ENCODE measurements at regions not wholly inside any gene's neighbourhood (a gene's known extent, or its start where the extent isn't known, plus 50 kb on each side); places are given as distances from the start of the nearest gene placed in this dataset.

- no peaks in the 10 kb centered on the region for H3K36me3 ChIP-seq (ENCODE audit: insufficient read depth, low read length)
- H3K4me3 ChIP-seq (ENCODE audit: low read length): no peak overlapping the region
- H3K9me3 ChIP-seq (ENCODE audit: insufficient read depth, low read depth, low read length): no peaks in the 10 kb centered on the region
- peaks cover 5% of the 10 kb centered on the region; the same call in 1 of the 2 replicates for H3K4me1 ChIP-seq (ENCODE audit: insufficient read depth, low read length)
- H3K9ac ChIP-seq (ENCODE audit: low read depth, low read length): no peak overlapping the region
- no peak overlapping the region for H3K27ac ChIP-seq (ENCODE audit: low read depth, low read length)
- 87% methylated on average over 3 of the region's 3 CpGs for WGBS
- no peaks in the 10 kb centered on the region for H3K27me3 ChIP-seq (ENCODE audit: insufficient read depth, low read length)
Observed at GRCh38 chr16:80350061-80350460, 190.7 kb upstream of the DYNLRB2 start.

GRCh38 chr16:80347900-80348299, 192.9 kb upstream of the DYNLRB2 start:
- Histone ChIP-seq H3K27me3 (ENCODE audit: insufficient read depth, low read length) (no peaks in the 10 kb centered on the region), H3K36me3 (ENCODE audit: insufficient read depth, low read length) (no peaks in the 10 kb centered on the region), H3K9me3 (ENCODE audit: insufficient read depth, low read depth, low read length) (no peaks in the 10 kb centered on the region), H3K27ac (ENCODE audit: low read depth, low read length) (no peak overlapping the region), H3K4me1 (ENCODE audit: insufficient read depth, low read length) (peaks cover 5% of the 10 kb centered on the region; the same call in 1 of the 2 replicates), H3K4me3 (ENCODE audit: low read length) (no peak overlapping the region), H3K9ac (ENCODE audit: low read depth, low read length) (no peak overlapping the region)
- WGBS: 87% methylated on average over 3 of the region's 3 CpGs

- Histone ChIP-seq H3K36me3 (ENCODE audit: insufficient read depth, low read length) (no peaks in the 10 kb centered on the region), H3K4me1 (ENCODE audit: insufficient read depth, low read length) (peaks cover 5% of the 10 kb centered on the region; the same call in 1 of the 2 replicates), H3K27me3 (ENCODE audit: insufficient read depth, low read length) (no peaks in the 10 kb centered on the region), H3K9me3 (ENCODE audit: insufficient read depth, low read depth, low read length) (no peaks in the 10 kb centered on the region), H3K27ac (ENCODE audit: low read depth, low read length) (no peak overlapping the region), H3K4me3 (ENCODE audit: low read length) (no peak overlapping the region), H3K9ac (ENCODE audit: low read depth, low read length) (no peak overlapping the region)
- 92% methylated on average over 3 of the region's 3 CpGs for WGBS
Observed at GRCh38 chr16:80347002-80347401, 193.8 kb upstream of the DYNLRB2 start.

- peaks cover 5% of the 10 kb centered on the region; the same call in 1 of the 2 replicates for H3K4me1 ChIP-seq (ENCODE audit: insufficient read depth, low read length)
- no peak overlapping the region for H3K9ac ChIP-seq (ENCODE audit: low read depth, low read length)
- no peaks in the 10 kb centered on the region for H3K9me3 ChIP-seq (ENCODE audit: insufficient read depth, low read depth, low read length)
- no peaks in the 10 kb centered on the region for H3K27me3 ChIP-seq (ENCODE audit: insufficient read depth, low read length)
- no peak overlapping the region for H3K4me3 ChIP-seq (ENCODE audit: low read length)
- H3K36me3 ChIP-seq (ENCODE audit: insufficient read depth, low read length): no peaks in the 10 kb centered on the region
- H3K27ac ChIP-seq (ENCODE audit: low read depth, low read length): no peak overlapping the region
- 79% methylated on average over 6 of the region's 6 CpGs for WGBS
Observed at GRCh38 chr16:80346111-80346632, 194.6 kb upstream of the DYNLRB2 start.

- Histone ChIP-seq H3K9ac (ENCODE audit: low read depth, low read length) (no peak overlapping the region), H3K36me3 (ENCODE audit: insufficient read depth, low read length) (no peaks in the 10 kb centered on the region), H3K4me1 (ENCODE audit: insufficient read depth, low read length) (peaks cover 5% of the 10 kb centered on the region; the same call in 1 of the 2 replicates), H3K9me3 (ENCODE audit: insufficient read depth, low read depth, low read length) (no peaks in the 10 kb centered on the region), H3K27me3 (ENCODE audit: insufficient read depth, low read length) (no peaks in the 10 kb centered on the region), H3K27ac (ENCODE audit: low read depth, low read length) (no peak overlapping the region), H3K4me3 (ENCODE audit: low read length) (no peak overlapping the region)
- 86% methylated on average over 3 of the region's 3 CpGs for WGBS
Observed at GRCh38 chr16:80345701-80346100, 195.1 kb upstream of the DYNLRB2 start.

GRCh38 chr16:80344570-80344969, 196.2 kb upstream of the DYNLRB2 start:
- no peak overlapping the region for H3K27ac ChIP-seq (ENCODE audit: low read depth, low read length)
- no peaks in the 10 kb centered on the region for H3K27me3 ChIP-seq (ENCODE audit: insufficient read depth, low read length)
- no peak overlapping the region for H3K4me3 ChIP-seq (ENCODE audit: low read length)
- H3K9ac ChIP-seq (ENCODE audit: low read depth, low read length): no peak overlapping the region
- WGBS: 91% methylated on average over 2 of the region's 2 CpGs
- H3K4me1 ChIP-seq (ENCODE audit: insufficient read depth, low read length): peaks cover 5% of the 10 kb centered on the region; the same call in 1 of the 2 replicates
- no peaks in the 10 kb centered on the region for H3K9me3 ChIP-seq (ENCODE audit: insufficient read depth, low read depth, low read length)
- no peaks in the 10 kb centered on the region for H3K36me3 ChIP-seq (ENCODE audit: insufficient read depth, low read length)

- Histone ChIP-seq H3K9me3 (ENCODE audit: insufficient read depth, low read depth, low read length) (no peaks in the 10 kb centered on the region), H3K4me1 (ENCODE audit: insufficient read depth, low read length) (peaks cover 5% of the 10 kb centered on the region; the same call in 1 of the 2 replicates), H3K27ac (ENCODE audit: low read depth, low read length) (no peak overlapping the region), H3K9ac (ENCODE audit: low read depth, low read length) (no peak overlapping the region), H3K36me3 (ENCODE audit: insufficient read depth, low read length) (no peaks in the 10 kb centered on the region), H3K4me3 (ENCODE audit: low read length) (no peak overlapping the region), H3K27me3 (ENCODE audit: insufficient read depth, low read length) (no peaks in the 10 kb centered on the region)
- WGBS: 38% methylated on average over 1 of the region's 3 CpGs
Observed at GRCh38 chr16:80341263-80341662, 199.5 kb upstream of the DYNLRB2 start.

- Histone ChIP-seq H3K4me3 (ENCODE audit: low read length) (no peak overlapping the region), H3K27me3 (ENCODE audit: insufficient read depth, low read length) (no peaks in the 10 kb centered on the region), H3K36me3 (ENCODE audit: insufficient read depth, low read length) (no peaks in the 10 kb centered on the region), H3K4me1 (ENCODE audit: insufficient read depth, low read length) (no peaks in the 10 kb centered on the region), H3K9me3 (ENCODE audit: insufficient read depth, low read depth, low read length) (no peaks in the 10 kb centered on the region), H3K27ac (ENCODE audit: low read depth, low read length) (no peak overlapping the region), H3K9ac (ENCODE audit: low read depth, low read length) (no peak overlapping the region)
- 85% methylated on average over 5 of the region's 5 CpGs for WGBS
Observed at GRCh38 chr16:80337786-80338185, 203.0 kb upstream of the DYNLRB2 start.

- H3K36me3 ChIP-seq (ENCODE audit: insufficient read depth, low read length): no peaks in the 10 kb centered on the region
- no peaks in the 10 kb centered on the region for H3K9me3 ChIP-seq (ENCODE audit: insufficient read depth, low read depth, low read length)
- H3K4me3 ChIP-seq (ENCODE audit: low read length): no peak overlapping the region
- WGBS: 86% methylated on average over 3 of the region's 3 CpGs
- no peak overlapping the region for H3K27ac ChIP-seq (ENCODE audit: low read depth, low read length)
- no peaks in the 10 kb centered on the region for H3K4me1 ChIP-seq (ENCODE audit: insufficient read depth, low read length)
- no peaks in the 10 kb centered on the region for H3K27me3 ChIP-seq (ENCODE audit: insufficient read depth, low read length)
- H3K9ac ChIP-seq (ENCODE audit: low read depth, low read length): no peak overlapping the region
Observed at GRCh38 chr16:80330803-80331202, 210.0 kb upstream of the DYNLRB2 start.

GRCh38 chr16:80330150-80330549, 210.6 kb upstream of the DYNLRB2 start:
- 97% methylated on average over 3 of the region's 3 CpGs for WGBS
- Histone ChIP-seq H3K4me1 (ENCODE audit: insufficient read depth, low read length) (no peaks in the 10 kb centered on the region), H3K9me3 (ENCODE audit: insufficient read depth, low read depth, low read length) (no peaks in the 10 kb centered on the region)

GRCh38 chr16:80327740-80328139, 213.1 kb upstream of the DYNLRB2 start:
- peaks cover 13% of the 10 kb centered on the region for H3K4me1 ChIP-seq (ENCODE audit: insufficient read depth, low read length)
- H3K9ac ChIP-seq (ENCODE audit: low read depth, low read length): no peak overlapping the region
- 91% methylated on average over 1 of the region's 1 CpG for WGBS
- H3K27me3 ChIP-seq (ENCODE audit: insufficient read depth, low read length): no peaks in the 10 kb centered on the region
- H3K27ac ChIP-seq (ENCODE audit: low read depth, low read length): no peak overlapping the region
- H3K36me3 ChIP-seq (ENCODE audit: insufficient read depth, low read length): no peaks in the 10 kb centered on the region
- no peak overlapping the region for H3K4me3 ChIP-seq (ENCODE audit: low read length)
- no peaks in the 10 kb centered on the region for H3K9me3 ChIP-seq (ENCODE audit: insufficient read depth, low read depth, low read length)

More at GRCh38 chr16:80330150-80330549, 210.6 kb upstream of the DYNLRB2 start:
- Histone ChIP-seq H3K27me3 (ENCODE audit: insufficient read depth, low read length) (no peaks in the 10 kb centered on the region), H3K27ac (ENCODE audit: low read depth, low read length) (no peak overlapping the region), H3K36me3 (ENCODE audit: insufficient read depth, low read length) (no peaks in the 10 kb centered on the region), H3K4me3 (ENCODE audit: low read length) (no peak overlapping the region), H3K9ac (ENCODE audit: low read depth, low read length) (no peak overlapping the region)

- Histone ChIP-seq H3K9ac (ENCODE audit: low read depth, low read length) (no peak overlapping the region), H3K36me3 (ENCODE audit: insufficient read depth, low read length) (no peaks in the 10 kb centered on the region), H3K4me3 (ENCODE audit: low read length) (no peak overlapping the region), H3K27me3 (ENCODE audit: insufficient read depth, low read length) (no peaks in the 10 kb centered on the region), H3K27ac (ENCODE audit: low read depth, low read length) (no peak overlapping the region), H3K9me3 (ENCODE audit: insufficient read depth, low read depth, low read length) (no peaks in the 10 kb centered on the region), H3K4me1 (ENCODE audit: insufficient read depth, low read length) (peaks cover 13% of the 10 kb centered on the region)
- 70% methylated on average over 3 of the region's 3 CpGs for WGBS
Observed at GRCh38 chr16:80324371-80324770, 216.4 kb upstream of the DYNLRB2 start.
